Tibial nerve (tissue), 4 donors: ENCODE measurements at regions not wholly inside any gene's neighbourhood (a gene's known extent, or its start where the extent isn't known, plus 50 kb on each side); places are given as distances from the start of the nearest gene placed in this dataset.

Experiments
- DNase-seq, 2 donors: peaks; one replicate each; pipeline ENCODE4 v3.0.0-alpha.2; 2019; ENCODE audit warnings: low spot score in 2 of 2
- H3K27ac ChIP-seq, 4 donors: fragments of 200-600 bp; sonication (generic) in 3 of 4; one replicate each; pipeline ENCODE4 v1.5.1; 2017 to 2019; ENCODE audit warnings: mild to moderate bottlenecking in 1 of 4
- H3K27me3 ChIP-seq, 2 donors: fragments of 200-600 bp; sonication (generic) in 1 of 2; one replicate each; pipeline versions ENCODE4 v1.5.1 to v1.6.0; 2017 to 2019
- H3K36me3 ChIP-seq, 3 donors: fragments of 200-600 bp; sonication (generic); one replicate each; pipeline ENCODE4 v1.5.1; 2018 to 2019
- H3K4me1 ChIP-seq, 4 donors: fragments of 200-600 bp; sonication (generic) in 3 of 4; one replicate each; pipeline ENCODE4 v1.5.1; 2017 to 2019
- H3K4me3 ChIP-seq, 4 donors: fragments of 200-600 bp; sonication (generic) in 3 of 4; one replicate each; pipeline ENCODE4 v1.5.1; 2017 to 2019; ENCODE audit warnings: mild to moderate bottlenecking in 1 of 4, moderate library complexity in 1 of 4
- H3K9me3 ChIP-seq, 4 donors: fragments of 200-600 bp; sonication (generic) in 3 of 4; one replicate each; pipeline ENCODE4 v1.5.1; 2017 to 2019
- EP300 ChIP-seq, 2 donors: sonication (generic); formaldehyde crosslinking; IDR thresholded peaks; one replicate each; pipeline ENCODE4 v1.6.1; 2017; ENCODE audit warnings: antibody characterized with exemption in 2 of 2, mild to moderate bottlenecking in 1 of 2
- POLR2A ChIP-seq, 2 donors: fragments of 450-650 bp; IDR thresholded peaks; one replicate each; pipeline ENCODE4 v1.6.1; 2017; ENCODE audit warnings: antibody characterized with exemption in 2 of 2, mild to moderate bottlenecking in 2 of 2, moderate library complexity in 2 of 2
- WGBS, 2 donors: methylation state at CpG; one replicate each; pipeline ENCODE4 v1.1.5; 2018; 5-methylcytosine and 5-hydroxymethylcytosine counted together
- TF ChIP-seq, protein P1 (sequence below), 5 experiments: fragments of 200-600 bp in 3 of 5; fragments of 450-650 bp in 2 of 5; sonication (generic) in 3 of 5; IDR thresholded peaks; one replicate each; pipeline ENCODE4 v1.5.1; 2016 to 2019; ENCODE audit warnings: antibody characterized with exemption in 5 of 5, mild to moderate bottlenecking in 3 of 5, moderate library complexity in 2 of 5

DNA sequence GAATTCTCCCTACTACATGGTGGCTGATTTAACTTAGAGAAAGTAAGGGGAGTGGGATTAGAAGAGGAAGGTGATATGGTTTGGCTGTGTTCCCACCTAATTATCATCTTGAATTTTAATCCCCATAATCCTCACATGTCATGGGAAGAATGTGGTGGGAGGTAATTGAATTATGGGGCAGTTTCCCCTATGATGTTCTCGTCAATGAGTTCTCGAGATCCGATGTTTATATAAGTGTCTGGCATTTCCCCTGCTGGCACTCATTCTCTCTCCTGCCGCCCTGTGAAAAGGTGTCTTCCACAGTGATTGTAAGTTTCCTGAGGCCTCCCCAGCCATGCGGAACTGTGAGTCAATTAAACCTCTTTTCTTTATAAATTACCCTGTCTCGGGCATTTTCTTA, 169.3 kb downstream of the CASP12 start:
- Histone ChIP-seq H3K27me3 (no peaks in the 10 kb centered on the region), H3K4me3 (no peak overlapping the region), H3K27ac (no peak overlapping the region), H3K4me1 (no peaks in the 10 kb centered on the region), H3K36me3 (no peaks in the 10 kb centered on the region), H3K9me3 (peaks cover 0 to 2% (median 0%) of the 10 kb centered on the region in 4 donors)
- no peak for DNase-seq
- TF ChIP-seq POLR2A (IDR thresholded peaks at IDR 0.05) (no peak), EP300 (IDR thresholded peaks at IDR 0.05) (no peak)
- TF ChIP-seq, protein P1, sequence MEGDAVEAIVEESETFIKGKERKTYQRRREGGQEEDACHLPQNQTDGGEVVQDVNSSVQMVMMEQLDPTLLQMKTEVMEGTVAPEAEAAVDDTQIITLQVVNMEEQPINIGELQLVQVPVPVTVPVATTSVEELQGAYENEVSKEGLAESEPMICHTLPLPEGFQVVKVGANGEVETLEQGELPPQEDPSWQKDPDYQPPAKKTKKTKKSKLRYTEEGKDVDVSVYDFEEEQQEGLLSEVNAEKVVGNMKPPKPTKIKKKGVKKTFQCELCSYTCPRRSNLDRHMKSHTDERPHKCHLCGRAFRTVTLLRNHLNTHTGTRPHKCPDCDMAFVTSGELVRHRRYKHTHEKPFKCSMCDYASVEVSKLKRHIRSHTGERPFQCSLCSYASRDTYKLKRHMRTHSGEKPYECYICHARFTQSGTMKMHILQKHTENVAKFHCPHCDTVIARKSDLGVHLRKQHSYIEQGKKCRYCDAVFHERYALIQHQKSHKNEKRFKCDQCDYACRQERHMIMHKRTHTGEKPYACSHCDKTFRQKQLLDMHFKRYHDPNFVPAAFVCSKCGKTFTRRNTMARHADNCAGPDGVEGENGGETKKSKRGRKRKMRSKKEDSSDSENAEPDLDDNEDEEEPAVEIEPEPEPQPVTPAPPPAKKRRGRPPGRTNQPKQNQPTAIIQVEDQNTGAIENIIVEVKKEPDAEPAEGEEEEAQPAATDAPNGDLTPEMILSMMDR (IDR thresholded peaks at IDR 0.05), result no peak
- 77 to 82% methylated on average over 6 of the region's 6 CpGs for WGBS, 2 donors

GRCh38 chr11:104727768-104728167, 170.5 kb downstream of the CASP12 start:
- Histone ChIP-seq H3K27ac (no peak overlapping the region), H3K27me3 (no peaks in the 10 kb centered on the region), H3K36me3 (no peaks in the 10 kb centered on the region), H3K9me3 (peaks cover 0 to 14% (median 2%) of the 10 kb centered on the region in 4 donors), H3K4me1 (no peaks in the 10 kb centered on the region), H3K4me3 (no peak overlapping the region)
- TF ChIP-seq EP300 (IDR thresholded peaks at IDR 0.05) (no peak), POLR2A (IDR thresholded peaks at IDR 0.05) (no peak)
- TF ChIP-seq, protein P1 (IDR thresholded peaks at IDR 0.05), result no peak
- no peak for DNase-seq
- WGBS, 2 donors, result 35 to 48% methylated on average over 2 of the region's 2 CpGs

DNA sequence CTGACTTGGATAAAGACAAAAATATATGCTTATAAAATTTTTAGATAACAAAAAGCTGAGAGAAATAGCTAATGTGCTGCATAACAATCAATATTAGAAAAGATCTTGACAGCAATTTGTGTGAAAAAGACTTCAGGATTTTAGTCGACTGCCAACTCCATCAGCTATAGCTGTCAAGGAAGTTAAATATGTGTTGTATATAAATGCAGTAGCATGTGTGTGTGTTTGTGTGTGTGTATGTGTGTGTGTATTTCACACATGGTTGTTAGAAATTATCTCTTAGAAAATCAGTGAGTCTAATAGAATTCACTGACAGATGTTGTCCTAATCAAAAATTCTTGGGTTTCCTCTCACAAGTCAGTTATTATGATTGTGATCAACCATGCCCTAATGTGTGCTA, 171.2 kb downstream of the CASP12 start:
- H3K27ac ChIP-seq, result no peak overlapping the region
- no peak for DNase-seq
- H3K9me3 ChIP-seq, result peaks cover 0 to 15% (median 2%) of the 10 kb centered on the region in 4 donors
- no peak overlapping the region for H3K4me3 ChIP-seq
- H3K36me3 ChIP-seq, result no peaks in the 10 kb centered on the region
- TF ChIP-seq EP300 (IDR thresholded peaks at IDR 0.05) (no peak), POLR2A (IDR thresholded peaks at IDR 0.05) (no peak)
- TF ChIP-seq, protein P1 (IDR thresholded peaks at IDR 0.05), result no peak
- no peaks in the 10 kb centered on the region for H3K4me1 ChIP-seq
- 84 to 92% methylated on average over 1 of the region's 1 CpG for WGBS, 2 donors
- H3K27me3 ChIP-seq, result no peaks in the 10 kb centered on the region

DNA sequence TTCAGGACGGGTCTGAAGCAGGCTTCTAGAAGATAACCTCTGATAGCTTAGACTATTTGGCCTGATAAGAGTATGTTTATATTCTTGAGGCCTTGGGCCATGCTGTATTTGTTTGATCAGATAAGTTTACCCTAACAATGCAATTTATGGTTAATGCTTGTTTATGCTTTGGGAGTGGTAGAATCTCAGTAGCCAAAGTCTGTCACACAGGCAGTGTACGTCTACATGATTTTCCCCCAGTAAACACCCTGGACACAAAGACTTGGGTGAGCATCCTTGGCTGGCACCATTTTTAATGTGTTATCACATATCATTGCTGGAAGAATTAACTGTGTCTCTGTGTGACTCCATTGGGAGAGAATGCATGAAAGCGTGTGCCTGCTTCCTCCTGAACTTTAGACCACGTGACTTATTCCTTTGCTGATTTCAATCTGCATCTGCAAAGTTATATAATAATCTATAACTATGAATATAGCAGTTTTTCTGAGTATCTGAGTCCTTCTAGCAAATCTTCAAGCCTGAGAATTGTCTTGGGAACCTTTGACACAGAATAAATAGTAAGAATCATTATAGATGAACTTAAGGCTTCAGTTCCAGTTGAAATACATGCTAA, 172.4 kb downstream of the CASP12 start:
- TF ChIP-seq POLR2A (IDR thresholded peaks at IDR 0.05), result no peak
- no peak for TF ChIP-seq EP300 (IDR thresholded peaks at IDR 0.05)
- TF ChIP-seq, protein P1 (IDR thresholded peaks at IDR 0.05), result no peak
- Histone ChIP-seq H3K36me3 (no peaks in the 10 kb centered on the region), H3K9me3 (peaks cover 0 to 15% (median 2%) of the 10 kb centered on the region in 4 donors), H3K4me3 (no peak overlapping the region), H3K4me1 (no peaks in the 10 kb centered on the region), H3K27me3 (no peaks in the 10 kb centered on the region), H3K27ac (no peak overlapping the region)
- WGBS, 2 donors, result 55 to 64% methylated on average over 4 of the region's 4 CpGs
- DNase-seq, result no peak

GRCh38 chr11:104713401-104713800, 184.9 kb downstream of the CASP12 start:
- H3K27ac ChIP-seq, result no peak overlapping the region
- no peaks in the 10 kb centered on the region for H3K27me3 ChIP-seq
- H3K36me3 ChIP-seq, result no peaks in the 10 kb centered on the region
- no peaks in the 10 kb centered on the region for H3K9me3 ChIP-seq
- DNase-seq, result no peak
- 21 to 24% methylated on average over 1 of the region's 1 CpG for WGBS, 2 donors
- no peaks in the 10 kb centered on the region for H3K4me1 ChIP-seq
- no peak for TF ChIP-seq EP300 (IDR thresholded peaks at IDR 0.05)
- TF ChIP-seq, protein P1 (IDR thresholded peaks at IDR 0.05), result no peak
- TF ChIP-seq POLR2A (IDR thresholded peaks at IDR 0.05), result no peak
- H3K4me3 ChIP-seq, result no peak overlapping the region
